ENCODE measurements at regions not wholly inside any gene's neighbourhood (a gene's known extent, or its start where the extent isn't known, plus 50 kb on each side); places are given as distances from the start of the nearest gene placed in this dataset.

- Histone ChIP-seq H3K4me1 (ENCODE audit: control insufficient read depth in 1 of 2, insufficient read depth in 2 of 2, low read length in 2 of 2) (no peaks in the 10 kb centered on the region), H3K27ac (ENCODE audit: low read length) (no peak overlapping the region), H3K27me3 (ENCODE audit: low read depth, low read length) (no peaks in the 10 kb centered on the region), H3K4me3 (ENCODE audit: low read depth in 1 of 2, low read length in 2 of 2) (no peak overlapping the region), H3K36me3 (ENCODE audit: control insufficient read depth in 1 of 2, insufficient read depth in 2 of 2, low read length in 2 of 2) (no peaks in the 10 kb centered on the region), H3K9me3 (ENCODE audit: control insufficient read depth in 1 of 2, low read length in 2 of 2) (no peaks in the 10 kb centered on the region)
Observed at GRCh38 chrX:107560041-107560440, 68.3 kb upstream of the PRPS1 start.

GRCh38 chrX:107560980-107561379 lies 67.3 kb upstream of the PRPS1 start:
- H3K4me1 ChIP-seq (ENCODE audit: control insufficient read depth in 1 of 2, insufficient read depth in 2 of 2, low read length in 2 of 2) = no peaks in the 10 kb centered on the region
- no peaks in the 10 kb centered on the region for H3K27me3 ChIP-seq (ENCODE audit: low read depth, low read length)
- no peak overlapping the region for H3K27ac ChIP-seq (ENCODE audit: low read length)
- H3K36me3 ChIP-seq (ENCODE audit: control insufficient read depth in 1 of 2, insufficient read depth in 2 of 2, low read length in 2 of 2) = no peaks in the 10 kb centered on the region
- H3K9me3 ChIP-seq (ENCODE audit: control insufficient read depth in 1 of 2, low read length in 2 of 2) = no peaks in the 10 kb centered on the region
- H3K4me3 ChIP-seq (ENCODE audit: low read depth in 1 of 2, low read length in 2 of 2) = no peak overlapping the region

- Histone ChIP-seq H3K36me3 (ENCODE audit: control insufficient read depth in 1 of 2, insufficient read depth in 2 of 2, low read length in 2 of 2) (no peaks in the 10 kb centered on the region), H3K27ac (ENCODE audit: low read length) (no peak overlapping the region), H3K9me3 (ENCODE audit: control insufficient read depth in 1 of 2, low read length in 2 of 2) (no peaks in the 10 kb centered on the region), H3K4me1 (ENCODE audit: control insufficient read depth in 1 of 2, insufficient read depth in 2 of 2, low read length in 2 of 2) (no peaks in the 10 kb centered on the region), H3K4me3 (ENCODE audit: low read depth in 1 of 2, low read length in 2 of 2) (no peak overlapping the region), H3K27me3 (ENCODE audit: low read depth, low read length) (no peaks in the 10 kb centered on the region)
Observed at GRCh38 chrX:107561468-107562215, 66.7 kb upstream of the PRPS1 start.

GRCh38 chrX:107562482-107562881 lies 65.8 kb upstream of the PRPS1 start:
- no peak overlapping the region for H3K27ac ChIP-seq (ENCODE audit: low read length)
- no peaks in the 10 kb centered on the region for H3K36me3 ChIP-seq (ENCODE audit: control insufficient read depth in 1 of 2, insufficient read depth in 2 of 2, low read length in 2 of 2)
- no peaks in the 10 kb centered on the region for H3K9me3 ChIP-seq (ENCODE audit: control insufficient read depth in 1 of 2, low read length in 2 of 2)
- no peaks in the 10 kb centered on the region for H3K27me3 ChIP-seq (ENCODE audit: low read depth, low read length)
- no peaks in the 10 kb centered on the region for H3K4me1 ChIP-seq (ENCODE audit: control insufficient read depth in 1 of 2, insufficient read depth in 2 of 2, low read length in 2 of 2)
- no peak overlapping the region for H3K4me3 ChIP-seq (ENCODE audit: low read depth in 1 of 2, low read length in 2 of 2)

GRCh38 chrX:107563824-107564223 lies 64.5 kb upstream of the PRPS1 start:
- H3K4me3 ChIP-seq (ENCODE audit: low read depth in 1 of 2, low read length in 2 of 2) = no peak overlapping the region
- no peak overlapping the region for H3K27ac ChIP-seq (ENCODE audit: low read length)
- H3K27me3 ChIP-seq (ENCODE audit: low read depth, low read length) = no peaks in the 10 kb centered on the region

GRCh38 chrX:107565015-107565414 lies 63.3 kb upstream of the PRPS1 start:
- H3K27me3 ChIP-seq (ENCODE audit: low read depth, low read length) = no peaks in the 10 kb centered on the region
- no peak overlapping the region for H3K27ac ChIP-seq (ENCODE audit: low read length)
- H3K36me3 ChIP-seq (ENCODE audit: control insufficient read depth in 1 of 2, insufficient read depth in 2 of 2, low read length in 2 of 2) = no peaks in the 10 kb centered on the region
- H3K4me1 ChIP-seq (ENCODE audit: control insufficient read depth in 1 of 2, insufficient read depth in 2 of 2, low read length in 2 of 2) = no peaks in the 10 kb centered on the region
- no peak overlapping the region for H3K4me3 ChIP-seq (ENCODE audit: low read depth in 1 of 2, low read length in 2 of 2)
- no peaks in the 10 kb centered on the region for H3K9me3 ChIP-seq (ENCODE audit: control insufficient read depth in 1 of 2, low read length in 2 of 2)

More at GRCh38 chrX:107563824-107564223, 64.5 kb upstream of the PRPS1 start:
- Histone ChIP-seq H3K9me3 (ENCODE audit: control insufficient read depth in 1 of 2, low read length in 2 of 2) (no peaks in the 10 kb centered on the region), H3K36me3 (ENCODE audit: control insufficient read depth in 1 of 2, insufficient read depth in 2 of 2, low read length in 2 of 2) (no peaks in the 10 kb centered on the region), H3K4me1 (ENCODE audit: control insufficient read depth in 1 of 2, insufficient read depth in 2 of 2, low read length in 2 of 2) (no peaks in the 10 kb centered on the region)

- Histone ChIP-seq H3K36me3 (ENCODE audit: control insufficient read depth in 1 of 2, insufficient read depth in 2 of 2, low read length in 2 of 2) (no peaks in the 10 kb centered on the region), H3K27me3 (ENCODE audit: low read depth, low read length) (no peaks in the 10 kb centered on the region), H3K4me3 (ENCODE audit: low read depth in 1 of 2, low read length in 2 of 2) (no peak overlapping the region), H3K27ac (ENCODE audit: low read length) (no peak overlapping the region), H3K4me1 (ENCODE audit: control insufficient read depth in 1 of 2, insufficient read depth in 2 of 2, low read length in 2 of 2) (no peaks in the 10 kb centered on the region), H3K9me3 (ENCODE audit: control insufficient read depth in 1 of 2, low read length in 2 of 2) (no peaks in the 10 kb centered on the region)
Observed at GRCh38 chrX:107565931-107566603, 62.2 kb upstream of the PRPS1 start.

- no peaks in the 10 kb centered on the region for H3K27me3 ChIP-seq (ENCODE audit: low read depth, low read length)
- H3K4me3 ChIP-seq (ENCODE audit: low read depth in 1 of 2, low read length in 2 of 2) = no peak overlapping the region
- H3K4me1 ChIP-seq (ENCODE audit: control insufficient read depth in 1 of 2, insufficient read depth in 2 of 2, low read length in 2 of 2) = no peaks in the 10 kb centered on the region
- no peaks in the 10 kb centered on the region for H3K9me3 ChIP-seq (ENCODE audit: control insufficient read depth in 1 of 2, low read length in 2 of 2)
- H3K36me3 ChIP-seq (ENCODE audit: control insufficient read depth in 1 of 2, insufficient read depth in 2 of 2, low read length in 2 of 2) = no peaks in the 10 kb centered on the region
- no peak overlapping the region for H3K27ac ChIP-seq (ENCODE audit: low read length)
Observed at GRCh38 chrX:107566604-107567262, 61.6 kb upstream of the PRPS1 start.

- no peaks in the 10 kb centered on the region for H3K36me3 ChIP-seq (ENCODE audit: control insufficient read depth in 1 of 2, insufficient read depth in 2 of 2, low read length in 2 of 2)
- H3K4me1 ChIP-seq (ENCODE audit: control insufficient read depth in 1 of 2, insufficient read depth in 2 of 2, low read length in 2 of 2) = no peaks in the 10 kb centered on the region
- H3K27me3 ChIP-seq (ENCODE audit: low read depth, low read length) = no peaks in the 10 kb centered on the region
- H3K4me3 ChIP-seq (ENCODE audit: low read depth in 1 of 2, low read length in 2 of 2) = no peak overlapping the region
- no peak overlapping the region for H3K27ac ChIP-seq (ENCODE audit: low read length)
- H3K9me3 ChIP-seq (ENCODE audit: control insufficient read depth in 1 of 2, low read length in 2 of 2) = no peaks in the 10 kb centered on the region
Observed at GRCh38 chrX:107567370-107567769, 60.9 kb upstream of the PRPS1 start.

GRCh38 chrX:107571296-107571998 lies 56.9 kb upstream of the PRPS1 start:
- H3K4me1 ChIP-seq (ENCODE audit: control insufficient read depth in 1 of 2, insufficient read depth in 2 of 2, low read length in 2 of 2) = no peaks in the 10 kb centered on the region

GRCh38 chrX:107573016-107573415 lies 55.3 kb upstream of the PRPS1 start:
- no peaks in the 10 kb centered on the region for H3K36me3 ChIP-seq (ENCODE audit: control insufficient read depth in 1 of 2, insufficient read depth in 2 of 2, low read length in 2 of 2)
- H3K4me1 ChIP-seq (ENCODE audit: control insufficient read depth in 1 of 2, insufficient read depth in 2 of 2, low read length in 2 of 2) = no peaks in the 10 kb centered on the region
- H3K27ac ChIP-seq (ENCODE audit: low read length) = no peak overlapping the region
- H3K4me3 ChIP-seq (ENCODE audit: low read depth in 1 of 2, low read length in 2 of 2) = no peak overlapping the region
- no peaks in the 10 kb centered on the region for H3K9me3 ChIP-seq (ENCODE audit: control insufficient read depth in 1 of 2, low read length in 2 of 2)
- H3K27me3 ChIP-seq (ENCODE audit: low read depth, low read length) = no peaks in the 10 kb centered on the region

More at GRCh38 chrX:107571296-107571998, 56.9 kb upstream of the PRPS1 start:
- Histone ChIP-seq H3K9me3 (ENCODE audit: control insufficient read depth in 1 of 2, low read length in 2 of 2) (no peaks in the 10 kb centered on the region), H3K27me3 (ENCODE audit: low read depth, low read length) (no peaks in the 10 kb centered on the region), H3K27ac (ENCODE audit: low read length) (no peak overlapping the region), H3K36me3 (ENCODE audit: control insufficient read depth in 1 of 2, insufficient read depth in 2 of 2, low read length in 2 of 2) (no peaks in the 10 kb centered on the region), H3K4me3 (ENCODE audit: low read depth in 1 of 2, low read length in 2 of 2) (no peak overlapping the region)
